ENCODE measurements at regions not wholly inside any gene's neighbourhood (a gene's known extent, or its start where the extent isn't known, plus 50 kb on each side); places are given as distances from the start of the nearest gene placed in this dataset.

DNA sequence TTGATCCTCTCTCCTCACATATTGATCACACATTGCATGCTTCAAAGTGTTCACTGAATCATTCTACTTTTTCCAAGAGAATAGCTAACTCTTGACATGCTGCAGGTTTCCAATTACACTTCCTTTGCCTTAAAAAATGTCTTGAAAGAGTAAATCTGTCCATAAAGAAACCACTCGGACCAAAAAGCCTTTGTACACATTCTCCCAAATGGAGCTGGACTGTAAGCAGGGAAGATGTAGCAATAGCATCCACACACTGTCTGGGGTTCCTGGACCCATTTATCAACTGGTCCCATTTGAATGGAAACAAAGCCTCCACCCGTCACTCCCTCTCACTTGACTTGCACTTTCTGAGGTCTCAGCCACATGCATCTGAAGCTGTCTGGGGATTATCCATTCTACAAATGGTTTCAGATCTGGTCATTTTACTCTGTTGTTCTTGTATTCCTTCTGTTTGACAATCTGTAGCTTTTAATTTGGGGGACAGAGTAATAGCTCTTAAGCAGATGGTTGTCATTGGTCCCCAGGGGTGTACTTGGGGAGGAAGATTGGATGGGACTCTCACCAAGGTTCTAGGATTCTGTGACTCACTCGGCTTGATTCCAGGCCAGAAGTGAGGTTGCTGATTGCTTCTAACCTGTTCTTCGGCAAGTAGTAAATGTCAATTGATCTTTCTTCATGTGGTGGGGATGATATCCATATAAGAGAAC lies 203.5 kb downstream of the HIBADH start:
- Histone ChIP-seq H3K36me3 (ENCODE audit: control insufficient read depth, insufficient read depth, low read length) (no peaks in the 10 kb centered on the region), H3K9me3 (no peaks in the 10 kb centered on the region), H3K4me3 (ENCODE audit: low read depth, low read length) (no peak overlapping the region), H3K27me3 (replicated peaks; ENCODE audit: control insufficient read depth, insufficient read depth, low read length) (peaks cover 2% of the 10 kb centered on the region), H3K4me1 (0 out of 2 replicates have a peak, but pooled peaks cover 5% of the 10 kb centered on the region)
- BruUV-seq (replicated peaks) = no TSS peak
- no peak for DNase-seq
- H3K4me3 Mint-ChIP-seq (ENCODE audit: unreplicated experiment) = no peak overlapping the region
- no peak overlapping the region for H3K27ac Mint-ChIP-seq (ENCODE audit: unreplicated experiment)
- TF ChIP-seq, protein P1, sequence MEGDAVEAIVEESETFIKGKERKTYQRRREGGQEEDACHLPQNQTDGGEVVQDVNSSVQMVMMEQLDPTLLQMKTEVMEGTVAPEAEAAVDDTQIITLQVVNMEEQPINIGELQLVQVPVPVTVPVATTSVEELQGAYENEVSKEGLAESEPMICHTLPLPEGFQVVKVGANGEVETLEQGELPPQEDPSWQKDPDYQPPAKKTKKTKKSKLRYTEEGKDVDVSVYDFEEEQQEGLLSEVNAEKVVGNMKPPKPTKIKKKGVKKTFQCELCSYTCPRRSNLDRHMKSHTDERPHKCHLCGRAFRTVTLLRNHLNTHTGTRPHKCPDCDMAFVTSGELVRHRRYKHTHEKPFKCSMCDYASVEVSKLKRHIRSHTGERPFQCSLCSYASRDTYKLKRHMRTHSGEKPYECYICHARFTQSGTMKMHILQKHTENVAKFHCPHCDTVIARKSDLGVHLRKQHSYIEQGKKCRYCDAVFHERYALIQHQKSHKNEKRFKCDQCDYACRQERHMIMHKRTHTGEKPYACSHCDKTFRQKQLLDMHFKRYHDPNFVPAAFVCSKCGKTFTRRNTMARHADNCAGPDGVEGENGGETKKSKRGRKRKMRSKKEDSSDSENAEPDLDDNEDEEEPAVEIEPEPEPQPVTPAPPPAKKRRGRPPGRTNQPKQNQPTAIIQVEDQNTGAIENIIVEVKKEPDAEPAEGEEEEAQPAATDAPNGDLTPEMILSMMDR (IDR thresholded peaks at IDR 0.05; ENCODE audit: insufficient read depth in 1 of 2, low read depth in 1 of 2, low read length in 1 of 2, severe bottlenecking in 1 of 2, unreplicated experiment in 1 of 2) = no peak
- no peaks in the 10 kb centered on the region for H3K27me3 Mint-ChIP-seq (ENCODE audit: insufficient read depth, unreplicated experiment)
- CTCF ChIA-PET = no interaction called here
- H3K4me1 Mint-ChIP-seq (ENCODE audit: low read depth, unreplicated experiment) = no peaks in the 10 kb centered on the region
- intact Hi-C loops (cut with micrococcal nuclease; ENCODE audit: unreplicated experiment) = no loop called here
- POLR2A ChIA-PET = interaction anchor here (0.5 kb wide), 1 partner anchor 397 kb away, joined by 3 read pairs; no protein-coding TSS in a partner anchor
- H3K36me3 Mint-ChIP-seq (ENCODE audit: insufficient read depth, unreplicated experiment) = no peaks in the 10 kb centered on the region
- no peaks in the 10 kb centered on the region for H3K9me3 Mint-ChIP-seq (ENCODE audit: unreplicated experiment)

DNA sequence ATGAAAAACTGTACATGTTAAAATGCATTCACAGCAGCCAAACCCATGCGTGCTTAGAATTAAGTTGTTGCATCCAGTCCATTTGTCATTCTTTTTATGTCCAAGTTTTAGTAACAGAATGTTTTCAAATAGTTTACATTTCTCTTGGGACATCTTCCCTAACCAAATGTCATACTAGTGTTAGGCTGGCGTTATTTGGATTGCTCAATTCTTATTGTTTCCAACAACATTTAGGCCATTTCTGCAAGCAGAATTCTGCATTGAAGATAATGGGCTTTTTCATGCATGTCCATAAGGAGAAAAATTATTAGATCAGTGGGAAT lies 203.0 kb downstream of the HIBADH start:
- ChIA-PET CTCF (no interaction called here), POLR2A (interaction anchor here (0.5 kb wide), 1 partner anchor 396 kb away, joined by 3 read pairs; no protein-coding TSS in a partner anchor)
- H3K4me3 ChIP-seq (ENCODE audit: low read depth, low read length) = no peak overlapping the region
- Mint-ChIP-seq H3K4me3 (ENCODE audit: unreplicated experiment) (no peak overlapping the region), H3K27me3 (ENCODE audit: insufficient read depth, unreplicated experiment) (no peaks in the 10 kb centered on the region), H3K27ac (ENCODE audit: unreplicated experiment) (no peak overlapping the region), H3K4me1 (ENCODE audit: low read depth, unreplicated experiment) (no peaks in the 10 kb centered on the region), H3K36me3 (ENCODE audit: insufficient read depth, unreplicated experiment) (no peaks in the 10 kb centered on the region), H3K9me3 (ENCODE audit: unreplicated experiment) (no peaks in the 10 kb centered on the region)
- no peak for DNase-seq
- H3K9me3 ChIP-seq = no peaks in the 10 kb centered on the region
- intact Hi-C loops (cut with micrococcal nuclease; ENCODE audit: unreplicated experiment) = no loop called here
- peaks cover 2% of the 10 kb centered on the region for H3K27me3 ChIP-seq (replicated peaks; ENCODE audit: control insufficient read depth, insufficient read depth, low read length)
- no peaks in the 10 kb centered on the region for H3K36me3 ChIP-seq (ENCODE audit: control insufficient read depth, insufficient read depth, low read length)
- TF ChIP-seq, protein P1 (IDR thresholded peaks at IDR 0.05; ENCODE audit: insufficient read depth in 1 of 2, low read depth in 1 of 2, low read length in 1 of 2, severe bottlenecking in 1 of 2, unreplicated experiment in 1 of 2) = no peak
- BruUV-seq (replicated peaks) = no TSS peak
- H3K4me1 ChIP-seq = 0 out of 2 replicates have a peak, but pooled peaks cover 5% of the 10 kb centered on the region

DNA sequence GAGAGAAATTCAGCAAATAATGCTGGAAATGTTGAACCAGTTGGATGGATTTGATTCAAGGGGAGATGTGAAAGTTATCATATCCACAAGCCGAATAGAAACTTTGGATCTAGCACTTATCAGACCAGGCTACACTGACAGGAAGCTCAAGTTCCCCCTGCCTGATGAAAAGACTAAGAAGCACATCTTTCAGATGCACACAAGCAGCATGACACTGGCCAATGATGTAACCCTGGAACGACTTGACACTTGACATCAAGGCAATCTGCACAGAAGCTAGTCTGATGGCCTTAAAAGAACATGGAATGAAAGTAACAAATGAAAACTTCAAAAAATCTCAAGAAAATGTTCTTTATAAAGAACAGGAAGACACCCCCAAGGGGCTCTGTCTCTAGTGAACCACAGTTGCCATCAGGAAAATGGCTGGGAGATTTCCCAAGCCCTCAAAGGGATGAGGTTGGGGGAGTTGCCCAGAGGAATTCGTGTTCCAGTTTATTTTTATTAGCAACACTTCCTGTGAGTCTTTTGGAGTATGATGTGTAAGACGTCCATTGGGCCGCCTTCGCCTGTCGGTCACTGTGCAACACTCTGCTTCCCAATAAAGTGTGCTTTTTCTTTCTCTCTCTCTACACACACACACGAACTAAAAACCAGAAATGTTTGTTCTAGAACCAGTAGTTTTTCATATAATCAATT lies 200.0 kb downstream of the HIBADH start:
- H3K4me1 Mint-ChIP-seq (ENCODE audit: low read depth, unreplicated experiment) = no peaks in the 10 kb centered on the region
- no peaks in the 10 kb centered on the region for H3K36me3 ChIP-seq (ENCODE audit: control insufficient read depth, insufficient read depth, low read length)
- BruUV-seq (replicated peaks) = no TSS peak
- TF ChIP-seq, protein P1 (IDR thresholded peaks at IDR 0.05; ENCODE audit: insufficient read depth in 1 of 2, low read depth in 1 of 2, low read length in 1 of 2, severe bottlenecking in 1 of 2, unreplicated experiment in 1 of 2) = no peak
- no peak overlapping the region for H3K4me3 Mint-ChIP-seq (ENCODE audit: unreplicated experiment)
- H3K27ac Mint-ChIP-seq (ENCODE audit: unreplicated experiment) = no peak overlapping the region
- 0 out of 2 replicates have a peak, but pooled peaks cover 5% of the 10 kb centered on the region for H3K4me1 ChIP-seq
- ChIA-PET CTCF (no interaction called here), POLR2A (no interaction called here)
- no peaks in the 10 kb centered on the region for H3K27me3 Mint-ChIP-seq (ENCODE audit: insufficient read depth, unreplicated experiment)
- no peak overlapping the region for H3K4me3 ChIP-seq (ENCODE audit: low read depth, low read length)
- H3K9me3 Mint-ChIP-seq (ENCODE audit: unreplicated experiment) = no peaks in the 10 kb centered on the region
- DNase-seq = no peak
- intact Hi-C loops (cut with micrococcal nuclease; ENCODE audit: unreplicated experiment) = no loop called here
- H3K36me3 Mint-ChIP-seq (ENCODE audit: insufficient read depth, unreplicated experiment) = no peaks in the 10 kb centered on the region
- peaks cover 2% of the 10 kb centered on the region for H3K27me3 ChIP-seq (replicated peaks; ENCODE audit: control insufficient read depth, insufficient read depth, low read length)
- no peaks in the 10 kb centered on the region for H3K9me3 ChIP-seq

All from Caco-2 (cell line).